Right lobe of liver (tissue), 6 donors: ENCODE measurements at regions not wholly inside any gene's neighbourhood (a gene's known extent, or its start where the extent isn't known, plus 50 kb on each side); places are given as distances from the start of the nearest gene placed in this dataset.
"Not testable (repeated sequence)": the region's sequence is repeated elsewhere in the genome, so short reads cannot be mapped to it uniquely, and the experiment has no call there.

Experiments used
- ATAC-seq, 4 donors: fragments of 200-7000 bp; cut with Tn5 transposase; one replicate each; pipeline ENCODE4 v1.9.1; 2020; ENCODE audit warnings: mild to moderate bottlenecking in 4 of 4, moderate library complexity in 4 of 4
- DNase-seq, 3 donors: peaks; one replicate each; pipeline ENCODE4 v3.0.0-alpha.2; 2020
- H3K27ac ChIP-seq, 3 donors: fragments of 200-600 bp; one replicate each; pipeline ENCODE4 v1.8.0; 2022
- H3K27me3 ChIP-seq, 2 donors: fragments of 200-600 bp; one replicate each; pipeline ENCODE4 v1.8.0; 2022
- H3K36me3 ChIP-seq, 4 donors: fragments of 200-600 bp; sonication (generic) in 1 of 4; one replicate each; pipeline versions ENCODE4 v1.5.1 to v1.8.0; 2017 to 2022; ENCODE audit warnings: control low read depth in 1 of 4
- H3K4me1 ChIP-seq, 4 donors: fragments of 200-600 bp; sonication (generic) in 1 of 4; one replicate each; pipeline versions ENCODE4 v1.5.1 to v1.8.0; 2017 to 2022; ENCODE audit warnings: control low read depth in 1 of 4
- H3K4me3 ChIP-seq, 3 donors: fragments of 200-600 bp; one replicate each; pipeline ENCODE4 v1.8.0; 2022
- H3K9me3 ChIP-seq, 4 donors: fragments of 200-600 bp; sonication (generic) in 1 of 4; one replicate each; pipeline versions ENCODE4 v1.5.1 to v1.8.0; 2017 to 2022; ENCODE audit warnings: control low read depth in 1 of 4
- POLR2A ChIP-seq: fragments of 450-650 bp; IDR thresholded peaks from one replicate; pipeline ENCODE4 v1.6.1; 2017; ENCODE audit warnings: antibody characterized with exemption, mild to moderate bottlenecking
- WGBS: methylation state at CpG from one replicate; pipeline ENCODE4 v1.1.6; 2018; ENCODE audit warnings: low coverage, low lambda C conversion rate; ENCODE audit not compliant: insufficient coverage; ENCODE audit errors: missing lambda C conversion rate; 5-methylcytosine and 5-hydroxymethylcytosine counted together
- intact Hi-C, 2 donors: fragments of 100-400 bp; cut with DNase I; formaldehyde crosslinking; loops; one replicate each; pipeline versions ENCODE4 v1.11.2 to v1.14.1; 2022
- TF ChIP-seq, protein P1 (sequence below), 4 donors: fragments of 200-600 bp in 3 of 4; fragments of 450-650 bp in 1 of 4; IDR thresholded peaks; one replicate each; pipeline versions ENCODE4 v1.5.1 to v1.8.0; 2016 to 2022; ENCODE audit warnings: antibody characterized with exemption in 4 of 4, mild to moderate bottlenecking in 2 of 4
- donor health status: DM: no; HTN: yes; CAD: no.
- donor health status: DM: no; HTN: no; CAD: no.
- donor health status: DM: no; HTN: no; CAD: no.
- donor health status: DM: no; HTN: yes; CAD: no.
- donor health status: DM: no; HTN: yes; CAD: no.

GRCh38 chr7:81445462-81445861, 324.4 kb downstream of the HGF start:
- Histone ChIP-seq H3K36me3 (no peaks in the 10 kb centered on the region), H3K27ac (no peak overlapping the region), H3K9me3 (no peaks in the 10 kb centered on the region), H3K27me3 (no peaks in the 10 kb centered on the region), H3K4me3 (no peak overlapping the region), H3K4me1 (no peaks in the 10 kb centered on the region)
- DNase-seq (no peak), ATAC-seq (no peak)
- WGBS: 73% methylated on average over 1 of the region's 1 CpG
- intact Hi-C loops: no loop called here
- TF ChIP-seq, protein P1, sequence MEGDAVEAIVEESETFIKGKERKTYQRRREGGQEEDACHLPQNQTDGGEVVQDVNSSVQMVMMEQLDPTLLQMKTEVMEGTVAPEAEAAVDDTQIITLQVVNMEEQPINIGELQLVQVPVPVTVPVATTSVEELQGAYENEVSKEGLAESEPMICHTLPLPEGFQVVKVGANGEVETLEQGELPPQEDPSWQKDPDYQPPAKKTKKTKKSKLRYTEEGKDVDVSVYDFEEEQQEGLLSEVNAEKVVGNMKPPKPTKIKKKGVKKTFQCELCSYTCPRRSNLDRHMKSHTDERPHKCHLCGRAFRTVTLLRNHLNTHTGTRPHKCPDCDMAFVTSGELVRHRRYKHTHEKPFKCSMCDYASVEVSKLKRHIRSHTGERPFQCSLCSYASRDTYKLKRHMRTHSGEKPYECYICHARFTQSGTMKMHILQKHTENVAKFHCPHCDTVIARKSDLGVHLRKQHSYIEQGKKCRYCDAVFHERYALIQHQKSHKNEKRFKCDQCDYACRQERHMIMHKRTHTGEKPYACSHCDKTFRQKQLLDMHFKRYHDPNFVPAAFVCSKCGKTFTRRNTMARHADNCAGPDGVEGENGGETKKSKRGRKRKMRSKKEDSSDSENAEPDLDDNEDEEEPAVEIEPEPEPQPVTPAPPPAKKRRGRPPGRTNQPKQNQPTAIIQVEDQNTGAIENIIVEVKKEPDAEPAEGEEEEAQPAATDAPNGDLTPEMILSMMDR (IDR thresholded peaks at IDR 0.05): no peak
- TF ChIP-seq POLR2A: no peak

GRCh38 chr7:81441750-81442149, 328.1 kb downstream of the HGF start:
- TF ChIP-seq POLR2A: no peak
- TF ChIP-seq, protein P1 (IDR thresholded peaks at IDR 0.05): no peak
- DNase-seq (no peak), ATAC-seq (no peak)
- intact Hi-C loops: no loop called here
- Histone ChIP-seq H3K4me1 (no peaks in the 10 kb centered on the region), H3K36me3 (no peaks in the 10 kb centered on the region), H3K4me3 (no peak overlapping the region), H3K9me3 (no peaks in the 10 kb centered on the region), H3K27ac (no peak overlapping the region), H3K27me3 (no peaks in the 10 kb centered on the region)
- 4% methylated on average over 1 of the region's 1 CpG for WGBS

DNA sequence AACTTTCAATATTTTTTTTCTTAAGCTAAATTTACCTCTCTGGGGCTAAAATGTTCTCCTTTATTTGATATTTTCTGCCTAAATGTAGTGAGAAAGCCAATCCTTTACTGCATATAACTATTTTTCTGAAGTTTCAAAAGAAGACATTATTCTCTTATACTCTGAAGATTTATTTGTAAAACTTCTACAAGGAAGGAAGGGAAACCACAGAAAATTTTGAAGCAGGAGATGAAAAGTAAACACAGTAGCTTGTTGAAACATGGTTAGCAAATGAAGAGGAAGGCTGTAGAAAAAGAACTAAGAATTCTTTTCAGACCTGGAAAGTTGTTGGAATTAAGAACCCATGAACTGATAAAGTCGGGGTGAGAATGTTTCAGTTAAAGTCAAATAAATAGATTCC, 330.3 kb downstream of the HGF start:
- Histone ChIP-seq H3K36me3 (no peaks in the 10 kb centered on the region), H3K27ac (no peak overlapping the region), H3K27me3 (no peaks in the 10 kb centered on the region), H3K4me1 (no peaks in the 10 kb centered on the region), H3K4me3 (no peak overlapping the region), H3K9me3 (no peaks in the 10 kb centered on the region)
- DNase-seq (no peak), ATAC-seq (no peak)
- 5% methylated on average over 1 of the region's 1 CpG for WGBS
- no peak for TF ChIP-seq POLR2A
- TF ChIP-seq, protein P1 (IDR thresholded peaks at IDR 0.05): no peak
- intact Hi-C loops: no loop called here

DNA sequence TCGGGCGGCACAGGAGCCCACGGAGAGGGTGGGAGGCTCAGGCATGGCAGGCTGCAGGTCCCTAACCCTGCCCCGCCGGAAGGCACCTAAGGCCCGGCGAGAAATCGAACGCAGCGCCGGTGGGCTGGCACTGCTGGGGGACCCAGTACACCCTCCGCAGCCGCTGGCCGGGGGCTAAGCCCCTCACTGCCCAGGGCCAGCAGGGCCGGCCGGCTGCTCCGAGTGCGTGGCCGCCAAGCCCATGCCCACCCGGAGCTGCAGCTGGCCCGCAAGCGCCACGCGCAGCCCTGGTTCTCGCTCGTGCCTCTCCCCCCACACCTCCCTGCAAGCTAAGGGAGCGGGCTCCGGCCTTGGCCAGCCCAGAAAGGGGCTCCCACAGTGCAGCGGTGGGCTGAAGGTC, 332.7 kb downstream of the HGF start:
- not testable (repeated sequence) for DNase-seq

DNA sequence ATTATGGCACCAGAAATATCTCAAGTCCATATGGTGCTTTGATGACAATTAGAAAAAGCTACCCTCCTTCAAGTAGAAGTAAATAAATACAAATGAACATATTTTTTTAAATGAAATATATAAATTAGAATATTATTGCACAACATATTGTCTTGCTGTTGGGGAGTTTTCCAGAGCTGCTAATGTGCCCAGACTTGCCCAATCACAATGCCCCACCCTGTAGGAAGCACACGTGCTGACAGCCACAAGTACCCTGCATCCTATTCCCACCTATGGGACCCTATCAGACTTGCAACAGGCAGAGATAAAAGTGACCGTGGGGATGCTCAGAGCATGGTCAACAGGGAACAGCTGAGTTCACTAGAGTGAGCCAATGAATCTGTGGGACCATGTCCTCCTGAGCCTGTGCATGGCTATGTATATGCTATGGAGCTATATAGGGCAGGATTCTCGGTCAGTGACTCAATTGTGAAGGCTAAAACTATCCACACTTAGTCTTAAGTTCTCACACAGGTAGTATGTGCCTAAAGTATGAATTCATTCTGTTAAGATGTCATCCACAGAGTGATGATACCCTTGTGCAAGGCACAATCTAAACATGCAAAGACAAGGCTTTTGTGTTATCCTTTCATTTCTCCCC, 336.0 kb downstream of the HGF start:
- Histone ChIP-seq H3K36me3 (no peaks in the 10 kb centered on the region), H3K4me1 (no peaks in the 10 kb centered on the region), H3K9me3 (no peaks in the 10 kb centered on the region), H3K4me3 (no peak overlapping the region), H3K27ac (no peak overlapping the region), H3K27me3 (no peaks in the 10 kb centered on the region)
- WGBS: 26% methylated on average over 3 of the region's 3 CpGs
- no peak for ATAC-seq
- intact Hi-C loops: no loop called here
- TF ChIP-seq, protein P1 (IDR thresholded peaks at IDR 0.05): no peak
- TF ChIP-seq POLR2A: no peak
- no peak for DNase-seq

More for the DNA sequence above, 332.7 kb downstream of the HGF start:
- H3K9me3 ChIP-seq, H3K27ac ChIP-seq, intact Hi-C loops, H3K36me3 ChIP-seq, H3K4me1 ChIP-seq, ATAC-seq, H3K4me3 ChIP-seq, H3K27me3 ChIP-seq: not testable (repeated sequence)
- WGBS: no CpG with 5 or more reads among the region's 29 CpGs
